ENCODE measurements at regions not wholly inside any gene's neighbourhood (a gene's known extent, or its start where the extent isn't known, plus 50 kb on each side); places are given as distances from the start of the nearest gene placed in this dataset.
"Not testable (repeated sequence)": the region's sequence is repeated elsewhere in the genome, so short reads cannot be mapped to it uniquely, and the experiment has no call there.

DNA sequence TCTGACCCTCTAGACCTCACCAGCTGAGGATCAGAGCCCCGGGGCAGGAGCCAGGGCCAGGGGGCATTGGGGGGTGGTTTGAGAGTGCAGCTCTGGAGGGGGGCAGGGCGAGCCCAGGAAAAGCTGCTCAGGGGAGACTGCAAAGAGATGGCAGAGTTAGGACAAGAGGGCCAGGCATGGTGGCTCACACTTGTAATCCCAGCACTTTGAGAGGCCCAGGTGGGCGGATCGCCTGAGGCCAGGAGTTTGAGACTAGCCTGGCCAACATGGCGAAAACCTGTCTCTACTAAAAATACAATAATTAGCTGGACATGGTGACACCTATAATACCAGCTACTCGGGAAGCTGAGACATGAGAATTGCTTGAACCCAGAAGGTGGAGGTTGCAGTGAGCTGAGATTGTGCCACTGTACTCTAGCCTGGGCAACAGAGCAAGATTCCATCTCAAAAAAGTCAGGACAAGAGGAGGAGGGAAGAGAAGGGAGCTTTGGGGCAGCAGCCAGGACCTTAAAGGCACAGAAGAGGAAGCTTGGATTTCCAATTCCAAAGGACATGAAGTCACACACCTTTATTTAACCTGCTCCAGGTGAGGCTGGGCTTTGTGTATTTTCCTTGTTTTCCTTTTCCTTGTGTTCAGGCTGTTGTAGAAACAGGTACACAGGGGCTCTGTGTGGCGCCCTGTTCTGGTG, 180.5 kb upstream of the OSBPL11 start:
- not testable (repeated sequence) for TF ChIP-seq STAT1 (conservative IDR thresholded peaks at IDR 0.05); SP1 (IDR thresholded peaks at IDR 0.05; ENCODE audit: low read depth, low read length); SMC3 (IDR thresholded peaks at IDR 0.05; ENCODE audit: borderline replicate concordance, low read length); ZNF274 (IDR thresholded peaks at IDR 0.05; ENCODE audit: insufficient read depth, insufficient read length); POLR2AphosphoS5 (IDR thresholded peaks at IDR 0.05; ENCODE audit: low read length); NRF1 (conservative IDR thresholded peaks at IDR 0.05; ENCODE audit: low read depth, low read length); RELA (IDR thresholded peaks at IDR 0.05; ENCODE audit: borderline replicate concordance, partially characterized antibody); ATF7 (IDR thresholded peaks at IDR 0.05; ENCODE audit: low read depth); KAT2A (conservative IDR thresholded peaks at IDR 0.05; ENCODE audit: control insufficient read depth, low read depth, low read length); NBN (IDR thresholded peaks at IDR 0.05); CEBPB (IDR thresholded peaks at IDR 0.05; ENCODE audit: borderline replicate concordance in 1 of 2, low read depth in 2 of 2, low read length in 2 of 2)
- TF ChIP-seq, protein P1, sequence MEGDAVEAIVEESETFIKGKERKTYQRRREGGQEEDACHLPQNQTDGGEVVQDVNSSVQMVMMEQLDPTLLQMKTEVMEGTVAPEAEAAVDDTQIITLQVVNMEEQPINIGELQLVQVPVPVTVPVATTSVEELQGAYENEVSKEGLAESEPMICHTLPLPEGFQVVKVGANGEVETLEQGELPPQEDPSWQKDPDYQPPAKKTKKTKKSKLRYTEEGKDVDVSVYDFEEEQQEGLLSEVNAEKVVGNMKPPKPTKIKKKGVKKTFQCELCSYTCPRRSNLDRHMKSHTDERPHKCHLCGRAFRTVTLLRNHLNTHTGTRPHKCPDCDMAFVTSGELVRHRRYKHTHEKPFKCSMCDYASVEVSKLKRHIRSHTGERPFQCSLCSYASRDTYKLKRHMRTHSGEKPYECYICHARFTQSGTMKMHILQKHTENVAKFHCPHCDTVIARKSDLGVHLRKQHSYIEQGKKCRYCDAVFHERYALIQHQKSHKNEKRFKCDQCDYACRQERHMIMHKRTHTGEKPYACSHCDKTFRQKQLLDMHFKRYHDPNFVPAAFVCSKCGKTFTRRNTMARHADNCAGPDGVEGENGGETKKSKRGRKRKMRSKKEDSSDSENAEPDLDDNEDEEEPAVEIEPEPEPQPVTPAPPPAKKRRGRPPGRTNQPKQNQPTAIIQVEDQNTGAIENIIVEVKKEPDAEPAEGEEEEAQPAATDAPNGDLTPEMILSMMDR (IDR thresholded peaks at IDR 0.05 in 2 of 3, conservative IDR thresholded peaks at IDR 0.05 in 1 of 3; ENCODE audit: control insufficient read depth in 2 of 3, extremely low read depth in 1 of 3, insufficient read depth in 1 of 3, low read depth in 3 of 3, low read length in 3 of 3), result not testable (repeated sequence)
- TF ChIP-seq, protein P2, sequence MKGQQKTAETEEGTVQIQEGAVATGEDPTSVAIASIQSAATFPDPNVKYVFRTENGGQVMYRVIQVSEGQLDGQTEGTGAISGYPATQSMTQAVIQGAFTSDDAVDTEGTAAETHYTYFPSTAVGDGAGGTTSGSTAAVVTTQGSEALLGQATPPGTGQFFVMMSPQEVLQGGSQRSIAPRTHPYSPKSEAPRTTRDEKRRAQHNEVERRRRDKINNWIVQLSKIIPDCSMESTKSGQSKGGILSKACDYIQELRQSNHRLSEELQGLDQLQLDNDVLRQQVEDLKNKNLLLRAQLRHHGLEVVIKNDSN (IDR thresholded peaks at IDR 0.05; ENCODE audit: borderline replicate concordance, extremely low read length, insufficient read depth, low read depth, low read length), result not testable (repeated sequence)
- TF ChIP-seq, protein P3, sequence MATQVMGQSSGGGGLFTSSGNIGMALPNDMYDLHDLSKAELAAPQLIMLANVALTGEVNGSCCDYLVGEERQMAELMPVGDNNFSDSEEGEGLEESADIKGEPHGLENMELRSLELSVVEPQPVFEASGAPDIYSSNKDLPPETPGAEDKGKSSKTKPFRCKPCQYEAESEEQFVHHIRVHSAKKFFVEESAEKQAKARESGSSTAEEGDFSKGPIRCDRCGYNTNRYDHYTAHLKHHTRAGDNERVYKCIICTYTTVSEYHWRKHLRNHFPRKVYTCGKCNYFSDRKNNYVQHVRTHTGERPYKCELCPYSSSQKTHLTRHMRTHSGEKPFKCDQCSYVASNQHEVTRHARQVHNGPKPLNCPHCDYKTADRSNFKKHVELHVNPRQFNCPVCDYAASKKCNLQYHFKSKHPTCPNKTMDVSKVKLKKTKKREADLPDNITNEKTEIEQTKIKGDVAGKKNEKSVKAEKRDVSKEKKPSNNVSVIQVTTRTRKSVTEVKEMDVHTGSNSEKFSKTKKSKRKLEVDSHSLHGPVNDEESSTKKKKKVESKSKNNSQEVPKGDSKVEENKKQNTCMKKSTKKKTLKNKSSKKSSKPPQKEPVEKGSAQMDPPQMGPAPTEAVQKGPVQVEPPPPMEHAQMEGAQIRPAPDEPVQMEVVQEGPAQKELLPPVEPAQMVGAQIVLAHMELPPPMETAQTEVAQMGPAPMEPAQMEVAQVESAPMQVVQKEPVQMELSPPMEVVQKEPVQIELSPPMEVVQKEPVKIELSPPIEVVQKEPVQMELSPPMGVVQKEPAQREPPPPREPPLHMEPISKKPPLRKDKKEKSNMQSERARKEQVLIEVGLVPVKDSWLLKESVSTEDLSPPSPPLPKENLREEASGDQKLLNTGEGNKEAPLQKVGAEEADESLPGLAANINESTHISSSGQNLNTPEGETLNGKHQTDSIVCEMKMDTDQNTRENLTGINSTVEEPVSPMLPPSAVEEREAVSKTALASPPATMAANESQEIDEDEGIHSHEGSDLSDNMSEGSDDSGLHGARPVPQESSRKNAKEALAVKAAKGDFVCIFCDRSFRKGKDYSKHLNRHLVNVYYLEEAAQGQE (IDR thresholded peaks at IDR 0.05; ENCODE audit: low read depth, low read length), result not testable (repeated sequence)

Measured in GM12878 (cell line).